GM06990 (cell line): ENCODE measurements at regions not wholly inside any gene's neighbourhood (a gene's known extent, or its start where the extent isn't known, plus 50 kb on each side); places are given as distances from the start of the nearest gene placed in this dataset.
A peak's percentile ranks its signal among the peaks of the same experiment; 100 is the strongest.
"Not testable (repeated sequence)": the region's sequence is repeated elsewhere in the genome, so short reads cannot be mapped to it uniquely, and the experiment has no call there.

Source experiments
- DNase-seq: peaks from one replicate; pipeline ENCODE4 v3.0.0-alpha.2; 2011; ENCODE audit not compliant: insufficient read length; ENCODE audit errors: extremely low read depth
- H3K27me3 ChIP-seq: replicated peaks from 2 replicates; pipeline ENCODE4 v1.6.0; 2011; ENCODE audit warnings: low read length; ENCODE audit not compliant: control insufficient read depth, insufficient read depth
- H3K36me3 ChIP-seq: 2 replicates; pipeline ENCODE4 v1.5.1; 2011; ENCODE audit warnings: low read length; ENCODE audit not compliant: control insufficient read depth, insufficient read depth
- H3K4me3 ChIP-seq: replicated peaks from 2 replicates; pipeline ENCODE4 v1.5.1; 2011; ENCODE audit warnings: low read depth, mild to moderate bottlenecking, control low read depth, low read length
- TF ChIP-seq, protein P1 (sequence below): IDR thresholded peaks from 2 replicates; pipeline ENCODE4 v1.5.1; 2011; ENCODE audit warnings: low read length, control low read depth, mild to moderate bottlenecking, inconsistent platforms; ENCODE audit not compliant: insufficient read depth, poor library complexity, severe bottlenecking

DNA sequence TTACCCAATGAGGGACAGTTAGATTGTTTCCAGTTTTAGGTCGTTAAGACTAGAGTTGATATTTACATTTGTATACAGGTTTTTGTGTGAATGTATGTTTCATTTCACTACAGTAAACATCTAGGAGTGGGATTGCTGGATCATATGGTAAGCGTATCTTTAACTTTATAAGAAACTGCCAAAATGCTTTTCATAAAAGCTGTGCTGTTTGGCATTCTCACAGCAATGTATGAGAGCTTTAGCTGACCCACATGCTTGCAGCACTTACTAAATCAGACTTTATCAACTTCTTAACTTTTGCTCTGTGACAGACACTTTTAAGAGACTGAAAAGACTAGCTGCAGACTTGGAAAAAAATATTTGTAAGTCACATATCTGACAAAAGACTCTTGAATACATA lies 262.5 kb upstream of the PELI2 start:
- H3K27me3 ChIP-seq, result no peaks in the 10 kb centered on the region
- no peaks in the 10 kb centered on the region for H3K36me3 ChIP-seq
- DNase-seq, result no peak
- no peak overlapping the region for H3K4me3 ChIP-seq
- TF ChIP-seq, protein P1, sequence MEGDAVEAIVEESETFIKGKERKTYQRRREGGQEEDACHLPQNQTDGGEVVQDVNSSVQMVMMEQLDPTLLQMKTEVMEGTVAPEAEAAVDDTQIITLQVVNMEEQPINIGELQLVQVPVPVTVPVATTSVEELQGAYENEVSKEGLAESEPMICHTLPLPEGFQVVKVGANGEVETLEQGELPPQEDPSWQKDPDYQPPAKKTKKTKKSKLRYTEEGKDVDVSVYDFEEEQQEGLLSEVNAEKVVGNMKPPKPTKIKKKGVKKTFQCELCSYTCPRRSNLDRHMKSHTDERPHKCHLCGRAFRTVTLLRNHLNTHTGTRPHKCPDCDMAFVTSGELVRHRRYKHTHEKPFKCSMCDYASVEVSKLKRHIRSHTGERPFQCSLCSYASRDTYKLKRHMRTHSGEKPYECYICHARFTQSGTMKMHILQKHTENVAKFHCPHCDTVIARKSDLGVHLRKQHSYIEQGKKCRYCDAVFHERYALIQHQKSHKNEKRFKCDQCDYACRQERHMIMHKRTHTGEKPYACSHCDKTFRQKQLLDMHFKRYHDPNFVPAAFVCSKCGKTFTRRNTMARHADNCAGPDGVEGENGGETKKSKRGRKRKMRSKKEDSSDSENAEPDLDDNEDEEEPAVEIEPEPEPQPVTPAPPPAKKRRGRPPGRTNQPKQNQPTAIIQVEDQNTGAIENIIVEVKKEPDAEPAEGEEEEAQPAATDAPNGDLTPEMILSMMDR, result no peak

DNA sequence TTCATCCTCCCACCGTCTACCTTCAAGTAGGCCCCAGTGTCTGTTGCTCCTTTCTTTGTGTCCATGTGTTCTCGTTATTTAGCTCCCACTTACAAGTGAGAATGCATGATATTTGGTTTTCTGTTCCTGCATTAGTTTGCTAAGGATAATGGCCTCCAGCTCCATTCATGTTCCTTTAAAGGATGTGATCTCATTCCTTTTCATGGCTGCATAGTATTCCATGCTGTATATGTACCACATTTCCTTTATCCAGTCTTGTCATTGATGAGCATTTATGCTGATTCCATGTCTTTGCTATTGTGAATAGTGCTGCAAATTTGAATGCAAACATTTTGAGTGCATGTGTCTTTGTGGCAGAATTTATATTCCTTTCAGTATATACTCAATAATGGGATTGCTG lies 259.6 kb upstream of the PELI2 start:
- H3K36me3 ChIP-seq, result no peaks in the 10 kb centered on the region
- DNase-seq, result no peak
- TF ChIP-seq, protein P1, result no peak
- H3K27me3 ChIP-seq, result no peaks in the 10 kb centered on the region
- no peak overlapping the region for H3K4me3 ChIP-seq

DNA sequence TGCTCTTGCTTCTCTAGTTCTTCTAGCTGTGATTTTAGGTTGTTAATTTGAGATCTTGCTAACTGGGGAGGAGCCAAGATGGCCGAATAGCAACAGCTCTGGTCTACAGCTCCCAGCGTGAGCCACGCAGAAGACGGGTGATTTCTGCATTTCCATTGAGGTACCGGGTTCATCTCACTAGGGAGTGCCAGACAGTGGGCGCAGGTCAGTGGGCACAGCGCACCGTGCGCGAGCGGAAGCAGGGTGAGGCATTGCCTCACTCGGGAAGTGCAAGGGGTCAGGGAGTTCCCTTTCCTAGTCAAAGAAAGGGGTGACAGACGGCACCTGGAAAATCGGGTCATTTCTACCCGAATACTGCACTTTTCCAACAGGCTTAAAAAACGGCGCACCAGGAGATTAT lies 256.6 kb upstream of the PELI2 start:
- DNase-seq, H3K4me3 ChIP-seq: not testable (repeated sequence)

DNA sequence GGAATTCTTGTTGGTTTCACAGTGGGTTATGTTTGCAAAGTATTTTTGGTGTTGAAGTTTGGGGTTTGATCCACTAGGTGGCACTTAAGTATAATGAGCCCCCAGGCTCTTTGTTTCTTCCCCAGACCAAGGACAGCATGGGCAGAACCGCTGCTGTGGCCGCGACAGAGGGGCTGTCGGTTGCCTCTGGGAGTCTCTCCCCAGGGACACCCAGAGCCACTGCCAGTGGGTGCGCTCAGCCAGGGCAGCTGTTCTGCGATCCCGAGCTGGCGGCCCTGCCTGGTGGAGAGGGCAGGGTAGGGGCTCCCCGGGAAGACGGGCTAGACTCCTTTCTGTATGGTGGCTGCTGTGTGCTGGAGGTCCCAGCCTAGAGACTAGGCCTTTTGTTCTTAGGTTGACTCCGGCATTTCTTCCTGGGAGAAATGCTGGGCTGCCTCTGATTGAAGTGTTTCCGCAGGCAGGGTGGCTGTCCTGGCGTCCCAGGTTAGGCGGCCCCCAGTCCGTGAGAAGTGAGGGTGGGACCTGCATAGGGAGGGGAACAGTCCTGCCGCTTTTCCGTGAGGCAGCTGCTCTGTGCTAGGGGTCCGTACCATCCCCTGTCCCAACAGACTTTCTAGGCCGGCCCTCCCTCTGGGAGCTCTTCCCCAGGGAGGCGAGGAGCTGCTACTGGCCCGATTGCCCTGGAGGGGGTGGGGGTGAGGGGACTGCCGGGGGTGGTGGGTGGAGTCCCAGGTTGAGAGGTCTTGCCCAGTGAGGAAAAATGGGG lies 253.1 kb upstream of the PELI2 start:
- TF ChIP-seq, protein P1, result peak; percentile 44
- DNase-seq, result no peak
- no peak overlapping the region for H3K4me3 ChIP-seq

More for the DNA sequence above, 256.6 kb upstream of the PELI2 start:
- H3K36me3 ChIP-seq, H3K27me3 ChIP-seq: not testable (repeated sequence)

DNA sequence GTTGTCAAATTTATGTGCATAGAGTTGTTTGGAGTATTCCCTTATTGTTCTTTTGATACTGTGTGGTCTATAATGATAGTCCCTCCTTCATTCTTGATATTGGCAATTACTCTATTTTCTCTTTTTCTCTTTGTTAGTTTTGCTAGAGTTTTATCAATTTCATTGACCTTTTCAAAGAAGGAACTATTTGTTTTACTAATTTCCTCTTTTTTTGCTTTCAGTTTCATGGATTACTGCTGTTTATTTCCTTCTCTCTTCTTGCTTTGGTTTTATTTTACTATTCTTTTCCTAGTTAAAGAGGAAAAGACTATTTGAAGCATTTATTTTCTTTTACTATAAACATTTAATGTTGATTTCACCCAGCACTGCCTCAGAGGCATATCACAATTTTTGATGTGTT lies 250.9 kb upstream of the PELI2 start:
- no peaks in the 10 kb centered on the region for H3K36me3 ChIP-seq
- DNase-seq, result no peak
- TF ChIP-seq, protein P1, result no peak
- H3K27me3 ChIP-seq, result no peaks in the 10 kb centered on the region
- H3K4me3 ChIP-seq, result no peak overlapping the region

More for the DNA sequence above, 253.1 kb upstream of the PELI2 start:
- H3K27me3 ChIP-seq, result no peaks in the 10 kb centered on the region
- no peaks in the 10 kb centered on the region for H3K36me3 ChIP-seq

DNA sequence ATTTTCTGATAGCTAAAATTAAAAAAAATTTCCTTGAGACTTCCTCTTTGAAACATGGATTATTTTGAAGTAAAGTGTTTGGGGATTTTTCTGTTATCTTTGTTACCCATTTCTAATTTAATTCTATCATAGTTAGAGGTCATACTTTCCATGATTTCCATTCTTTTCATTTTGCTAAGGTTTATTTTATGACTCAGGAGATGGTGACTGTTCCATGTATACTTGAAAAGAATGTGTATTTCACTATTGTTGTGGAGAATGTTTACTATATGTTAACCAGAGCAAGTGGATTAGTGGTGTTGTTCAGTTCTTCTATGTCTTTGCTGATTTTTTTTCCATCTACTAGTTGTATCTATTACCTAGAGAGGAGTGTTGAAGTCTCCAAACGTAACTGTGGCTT lies 250.5 kb upstream of the PELI2 start:
- H3K4me3 ChIP-seq, result no peak overlapping the region
- TF ChIP-seq, protein P1, result no peak
- no peak for DNase-seq
- no peaks in the 10 kb centered on the region for H3K36me3 ChIP-seq
- H3K27me3 ChIP-seq, result no peaks in the 10 kb centered on the region
